A673 (cell line): ENCODE measurements at regions not wholly inside any gene's neighbourhood (a gene's known extent, or its start where the extent isn't known, plus 50 kb on each side); places are given as distances from the start of the nearest gene placed in this dataset.

Experiments
- CTCF ChIP-seq: fragments of 300-800, 200-600 bp; sonication (generic); conservative IDR thresholded peaks from 2 replicates; pipeline ENCODE4 v1.5.1; 2017; ENCODE audit warnings: low read depth, mild to moderate bottlenecking, antibody characterized with exemption, low read length, moderate library complexity, mixed read lengths
- EZH2 ChIP-seq: fragments of 200-600 bp; sonication (generic); IDR thresholded peaks from 2 replicates; pipeline ENCODE4 v1.6.1; 2017; ENCODE audit warnings: borderline replicate concordance, low read depth, mild to moderate bottlenecking, mixed read lengths, antibody characterized with exemption, low read length; ENCODE audit not compliant: poor library complexity, severe bottlenecking

GRCh38 chr22:48713272-48714205 lies 1114.1 kb downstream of the BRD1 start:
- no peak for TF ChIP-seq CTCF
- no peak for TF ChIP-seq EZH2
